Activated CD4-positive, alpha-beta memory T cell treated with anti-CD3 and anti-CD28 coated beads for 36 hours (primary cell): ENCODE measurements at regions not wholly inside any gene's neighbourhood (a gene's known extent, or its start where the extent isn't known, plus 50 kb on each side); places are given as distances from the start of the nearest gene placed in this dataset.

Experiments
- CTCF ChIA-PET: fragments of 350-600 bp; sonication (Branson Sonifier 250); formaldehyde crosslinking; loops from one replicate; lab custom pipeline; 2021; ENCODE audit warnings: antibody characterized with exemption, inconsistent platforms; lab: Charles Lee
- POLR2A ChIA-PET: fragments of 350-600 bp; sonication (Branson Sonifier 250); formaldehyde crosslinking; loops from one replicate; lab custom pipeline; 2021; ENCODE audit warnings: antibody characterized with exemption; lab: Charles Lee
- DNase-seq: peaks from one replicate; pipeline ENCODE4 v3.0.0-alpha.2; 2020
- H3K27ac Mint-ChIP-seq: one replicate; pipeline ENCODE4 v1.8.0; 2021; ENCODE audit warnings: mixed read lengths
- H3K27me3 Mint-ChIP-seq: one replicate; pipeline ENCODE4 v1.8.0; 2021; ENCODE audit warnings: mixed read lengths
- H3K36me3 Mint-ChIP-seq: one replicate; pipeline ENCODE4 v1.8.0; 2021; ENCODE audit warnings: mixed read lengths
- H3K4me1 Mint-ChIP-seq: one replicate; pipeline ENCODE4 v1.8.0; 2021; ENCODE audit warnings: low read depth, mixed read lengths
- H3K4me3 Mint-ChIP-seq: one replicate; pipeline ENCODE4 v1.8.0; 2021; ENCODE audit warnings: mild to moderate bottlenecking, mixed read lengths
- H3K9me3 Mint-ChIP-seq: one replicate; pipeline ENCODE4 v1.8.0; 2021; ENCODE audit warnings: mixed read lengths
- intact Hi-C: fragments of 100-400 bp; cut with micrococcal nuclease; formaldehyde crosslinking; loops from one replicate; pipeline ENCODE4 v1.15.1; 2023

- Mint-ChIP-seq H3K9me3 (peaks cover 9% of the 10 kb centered on the region), H3K36me3 (no peaks in the 10 kb centered on the region), H3K27ac (no peak overlapping the region), H3K27me3 (peaks cover 2% of the 10 kb centered on the region), H3K4me3 (no peak overlapping the region), H3K4me1 (no peaks in the 10 kb centered on the region)
- no peak for DNase-seq
- ChIA-PET POLR2A (no interaction called here), CTCF (no interaction called here)
- intact Hi-C loops = no loop called here
Measured at GRCh38 chr13:106367361-106367971, 168.0 kb downstream of the EFNB2 start.

- CTCF ChIA-PET = no interaction called here
- H3K4me3 Mint-ChIP-seq = no peak overlapping the region
- POLR2A ChIA-PET = no interaction called here
- H3K27ac Mint-ChIP-seq = no peak overlapping the region
- peaks cover 2% of the 10 kb centered on the region for H3K27me3 Mint-ChIP-seq
- H3K4me1 Mint-ChIP-seq = no peaks in the 10 kb centered on the region
- no peaks in the 10 kb centered on the region for H3K36me3 Mint-ChIP-seq
- intact Hi-C loops = no loop called here
- H3K9me3 Mint-ChIP-seq = peaks cover 9% of the 10 kb centered on the region
- no peak for DNase-seq
Measured at GRCh38 chr13:106362707-106363106, 172.8 kb downstream of the EFNB2 start.

GRCh38 chr13:106361621-106362020 lies 173.8 kb downstream of the EFNB2 start:
- Mint-ChIP-seq H3K4me1 (no peaks in the 10 kb centered on the region), H3K9me3 (peaks cover 9% of the 10 kb centered on the region), H3K4me3 (no peak overlapping the region), H3K36me3 (no peaks in the 10 kb centered on the region), H3K27ac (no peak overlapping the region), H3K27me3 (peaks cover 2% of the 10 kb centered on the region)
- CTCF ChIA-PET = interaction anchor here (0.7 kb wide), 1 partner anchor 259 kb away, joined by 3 read pairs; no protein-coding TSS in a partner anchor
- POLR2A ChIA-PET = no interaction called here
- intact Hi-C loops = no loop called here
- DNase-seq = no peak

GRCh38 chr13:106357198-106357597 lies 178.3 kb downstream of the EFNB2 start:
- Mint-ChIP-seq H3K27me3 (peaks cover 4% of the 10 kb centered on the region), H3K9me3 (no peaks in the 10 kb centered on the region), H3K27ac (no peak overlapping the region), H3K4me3 (no peak overlapping the region), H3K4me1 (no peaks in the 10 kb centered on the region), H3K36me3 (no peaks in the 10 kb centered on the region)
- intact Hi-C loops = no loop called here
- ChIA-PET POLR2A (no interaction called here), CTCF (no interaction called here)
- no peak for DNase-seq

- no peak for DNase-seq
- ChIA-PET CTCF (no interaction called here), POLR2A (no interaction called here)
- Mint-ChIP-seq H3K36me3 (no peaks in the 10 kb centered on the region), H3K4me1 (no peaks in the 10 kb centered on the region), H3K4me3 (no peak overlapping the region), H3K27me3 (peaks cover 8% of the 10 kb centered on the region), H3K27ac (no peak overlapping the region), H3K9me3 (no peaks in the 10 kb centered on the region)
- intact Hi-C loops = no loop called here
Measured at GRCh38 chr13:106355866-106356265, 179.6 kb downstream of the EFNB2 start.

GRCh38 chr13:106354961-106355360 lies 180.5 kb downstream of the EFNB2 start:
- H3K27me3 Mint-ChIP-seq = peaks cover 8% of the 10 kb centered on the region
- H3K27ac Mint-ChIP-seq = no peak overlapping the region
- DNase-seq = no peak
- ChIA-PET CTCF (no interaction called here), POLR2A (no interaction called here)
- H3K9me3 Mint-ChIP-seq = no peaks in the 10 kb centered on the region
- H3K4me3 Mint-ChIP-seq = no peak overlapping the region
- H3K4me1 Mint-ChIP-seq = no peaks in the 10 kb centered on the region
- intact Hi-C loops = no loop called here
- H3K36me3 Mint-ChIP-seq = no peaks in the 10 kb centered on the region

- peaks cover 20% of the 10 kb centered on the region for H3K27me3 Mint-ChIP-seq
Measured at GRCh38 chr13:106352850-106353249, 182.6 kb downstream of the EFNB2 start.

GRCh38 chr13:106351251-106351650 lies 184.2 kb downstream of the EFNB2 start:
- H3K4me1 Mint-ChIP-seq = no peaks in the 10 kb centered on the region
- no peak for DNase-seq
- H3K36me3 Mint-ChIP-seq = no peaks in the 10 kb centered on the region
- CTCF ChIA-PET = no interaction called here
- H3K4me3 Mint-ChIP-seq = no peak overlapping the region
- H3K9me3 Mint-ChIP-seq = no peaks in the 10 kb centered on the region
- H3K27ac Mint-ChIP-seq = no peak overlapping the region
- peaks cover 21% of the 10 kb centered on the region for H3K27me3 Mint-ChIP-seq
- POLR2A ChIA-PET = no interaction called here
- intact Hi-C loops = no loop called here

More at GRCh38 chr13:106352850-106353249, 182.6 kb downstream of the EFNB2 start:
- Mint-ChIP-seq H3K4me3 (no peak overlapping the region), H3K27ac (no peak overlapping the region), H3K36me3 (no peaks in the 10 kb centered on the region), H3K9me3 (no peaks in the 10 kb centered on the region), H3K4me1 (no peaks in the 10 kb centered on the region)
- CTCF ChIA-PET = no interaction called here
- intact Hi-C loops = no loop called here
- POLR2A ChIA-PET = no interaction called here
- no peak for DNase-seq

- H3K27ac Mint-ChIP-seq = no peak overlapping the region
- intact Hi-C loops = no loop called here
- H3K4me3 Mint-ChIP-seq = no peak overlapping the region
- H3K4me1 Mint-ChIP-seq = no peaks in the 10 kb centered on the region
- CTCF ChIA-PET = no interaction called here
- DNase-seq = no peak
- POLR2A ChIA-PET = no interaction called here
- H3K27me3 Mint-ChIP-seq = peaks cover 21% of the 10 kb centered on the region
- no peaks in the 10 kb centered on the region for H3K9me3 Mint-ChIP-seq
- no peaks in the 10 kb centered on the region for H3K36me3 Mint-ChIP-seq
Measured at GRCh38 chr13:106350208-106350607, 185.3 kb downstream of the EFNB2 start.

- Mint-ChIP-seq H3K4me1 (no peaks in the 10 kb centered on the region), H3K36me3 (no peaks in the 10 kb centered on the region), H3K4me3 (no peak overlapping the region), H3K9me3 (no peaks in the 10 kb centered on the region), H3K27me3 (peaks cover 21% of the 10 kb centered on the region), H3K27ac (no peak overlapping the region)
- CTCF ChIA-PET = no interaction called here
- intact Hi-C loops = no loop called here
- POLR2A ChIA-PET = no interaction called here
- no peak for DNase-seq
Measured at GRCh38 chr13:106349080-106349931, 186.2 kb downstream of the EFNB2 start.

- ChIA-PET CTCF (no interaction called here), POLR2A (no interaction called here)
- no peaks in the 10 kb centered on the region for H3K9me3 Mint-ChIP-seq
- no peak overlapping the region for H3K4me3 Mint-ChIP-seq
- DNase-seq = no peak
- no peaks in the 10 kb centered on the region for H3K4me1 Mint-ChIP-seq
- intact Hi-C loops = no loop called here
- H3K27ac Mint-ChIP-seq = no peak overlapping the region
- peaks cover 20% of the 10 kb centered on the region for H3K27me3 Mint-ChIP-seq
- no peaks in the 10 kb centered on the region for H3K36me3 Mint-ChIP-seq
Measured at GRCh38 chr13:106348075-106348840, 187.2 kb downstream of the EFNB2 start.

GRCh38 chr13:106344342-106344741 lies 191.1 kb downstream of the EFNB2 start:
- intact Hi-C loops = no loop called here

More at GRCh38 chr13:106344342-106344741, 191.1 kb downstream of the EFNB2 start:
- POLR2A ChIA-PET = no interaction called here
- H3K4me3 Mint-ChIP-seq = no peak overlapping the region
- peaks cover 13% of the 10 kb centered on the region for H3K9me3 Mint-ChIP-seq
- H3K27ac Mint-ChIP-seq = no peak overlapping the region
- H3K27me3 Mint-ChIP-seq = peaks cover 10% of the 10 kb centered on the region
- H3K4me1 Mint-ChIP-seq = no peaks in the 10 kb centered on the region
- CTCF ChIA-PET = no interaction called here
- H3K36me3 Mint-ChIP-seq = no peaks in the 10 kb centered on the region
- no peak for DNase-seq
